HG03432 (cell line): ENCODE measurements at regions not wholly inside any gene's neighbourhood (a gene's known extent, or its start where the extent isn't known, plus 50 kb on each side); places are given as distances from the start of the nearest gene placed in this dataset.
"Not testable (repeated sequence)": the region's sequence is repeated elsewhere in the genome, so short reads cannot be mapped to it uniquely, and the experiment has no call there.

Source experiments
- ATAC-seq: cut with Tn5 transposase; IDR thresholded peaks from one replicate; pipeline ENCODE4 v1.9.1; 2021; ENCODE audit warnings: mild to moderate bottlenecking, moderate library complexity; ENCODE audit not compliant: unreplicated experiment

DNA sequence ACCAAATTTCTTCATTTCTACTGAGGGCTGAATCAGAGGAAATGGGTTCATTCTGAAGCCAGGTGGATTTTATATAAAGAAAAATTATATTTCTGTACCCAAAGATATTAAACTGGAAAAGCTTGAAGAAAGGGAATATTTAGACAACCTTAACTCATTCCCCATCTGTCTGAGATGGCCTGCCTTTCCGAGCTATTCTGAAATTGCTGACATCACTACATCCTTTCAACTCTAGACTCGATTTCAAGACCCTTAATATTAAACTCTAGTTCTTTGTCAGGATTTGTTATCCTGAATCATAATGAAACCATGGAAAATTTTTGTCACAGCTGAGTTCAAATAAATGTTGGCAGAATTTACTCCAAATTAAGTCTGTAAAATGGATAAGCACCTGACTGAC is 818.5 kb upstream of the SEMA6A start:
- ATAC-seq, result no peak

DNA sequence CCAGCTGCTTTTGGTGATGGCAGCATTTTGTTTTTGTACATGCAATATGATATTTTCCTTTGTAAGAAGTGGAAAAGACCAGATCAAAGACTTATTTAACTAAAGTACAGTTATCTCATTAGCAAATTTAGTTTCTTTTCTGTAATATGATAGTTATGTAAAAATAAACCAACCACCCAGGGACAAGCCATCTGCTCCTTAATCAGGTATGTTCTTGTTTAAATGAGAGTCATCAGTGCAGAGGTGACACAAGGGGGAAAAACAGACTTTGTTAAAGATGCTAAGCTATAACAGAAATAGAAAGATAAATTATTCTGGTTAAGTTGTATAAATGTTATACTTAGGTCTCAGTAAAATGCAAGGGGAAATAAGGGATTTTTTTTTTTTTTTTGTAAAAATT is 805.7 kb upstream of the SEMA6A start:
- no peak for ATAC-seq

DNA sequence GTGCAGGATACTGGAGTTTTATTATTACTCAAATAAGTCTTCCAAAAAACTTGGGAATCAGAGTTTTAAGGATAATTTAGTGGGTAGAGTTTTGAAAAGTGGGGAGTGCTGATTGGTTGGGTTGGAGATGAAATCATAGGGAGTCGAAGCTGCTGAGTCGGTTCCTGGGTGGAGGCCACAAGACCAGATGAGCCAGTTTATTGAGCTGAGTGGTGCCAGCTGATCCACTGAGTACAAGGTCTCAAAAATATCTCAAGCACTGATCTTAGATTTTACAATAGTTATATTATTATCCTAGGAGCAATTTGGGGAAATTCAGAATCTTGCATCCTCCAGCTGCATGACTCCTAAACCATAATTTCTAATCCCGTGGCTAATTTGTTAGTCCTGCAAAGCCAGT is 804.9 kb upstream of the SEMA6A start:
- ATAC-seq, result no peak

DNA sequence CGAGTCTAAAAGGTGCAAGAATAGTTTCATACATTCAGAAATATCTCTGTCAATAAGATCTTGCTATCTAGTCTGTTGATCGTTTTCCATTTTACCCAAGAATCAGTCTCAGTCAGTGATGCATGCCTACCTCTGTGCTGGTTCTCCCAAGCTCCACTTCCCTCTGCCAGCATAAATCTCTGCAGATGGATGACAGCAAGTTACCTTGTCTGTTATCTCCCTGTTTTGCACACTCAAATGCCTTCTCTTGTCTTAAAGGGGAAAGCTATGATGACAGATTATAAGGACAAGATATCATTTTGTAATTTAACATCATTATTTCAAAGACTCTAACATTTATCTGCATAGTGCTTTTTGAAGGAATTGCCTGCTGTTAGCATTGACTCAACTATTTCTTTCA is 802.1 kb upstream of the SEMA6A start:
- ATAC-seq, result no peak

DNA sequence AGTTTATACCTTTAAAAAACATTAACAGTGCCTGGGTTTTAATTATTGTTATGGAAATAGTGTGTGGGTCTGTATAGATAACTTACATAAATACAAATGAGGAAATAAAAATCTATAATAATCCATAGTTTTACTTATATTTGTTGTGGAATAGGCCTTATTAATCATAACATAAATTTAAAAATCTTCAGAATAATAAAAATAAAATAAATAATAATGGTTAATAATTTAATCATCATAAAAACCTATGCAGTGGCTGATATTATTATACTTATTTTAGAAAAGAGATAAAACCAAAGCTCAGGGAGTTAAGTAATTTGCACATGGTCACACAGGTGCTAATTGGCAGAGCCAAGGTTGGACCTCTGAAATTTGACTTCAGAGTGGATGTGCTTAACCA is 785.3 kb upstream of the SEMA6A start:
- no peak for ATAC-seq

- no peak for ATAC-seq
Observed at GRCh38 chr5:117357886-117358285, 783.3 kb upstream of the SEMA6A start.

GRCh38 chr5:117347280-117347679 is 772.7 kb upstream of the SEMA6A start:
- ATAC-seq, result no peak

DNA sequence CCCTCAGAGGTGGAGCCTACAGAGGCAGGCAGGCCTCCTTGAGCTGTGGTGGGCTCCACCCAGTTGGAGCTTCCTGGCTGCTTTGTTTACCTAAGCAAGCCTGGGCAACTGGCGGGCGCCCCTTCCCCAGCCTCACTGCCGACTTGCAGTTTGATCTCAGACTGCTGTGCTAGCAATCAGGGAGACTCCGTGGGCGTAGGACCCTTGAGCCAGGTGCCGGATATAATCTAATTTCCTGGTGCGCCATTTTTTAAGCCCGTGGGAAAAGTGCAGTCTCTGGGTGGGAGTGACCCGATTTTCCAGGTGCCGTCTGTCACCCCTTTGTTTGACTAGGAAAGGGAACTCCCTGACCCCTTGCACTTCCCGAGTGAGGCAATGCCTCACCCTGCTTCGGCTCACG is 769.1 kb upstream of the SEMA6A start:
- ATAC-seq, result not testable (repeated sequence)

DNA sequence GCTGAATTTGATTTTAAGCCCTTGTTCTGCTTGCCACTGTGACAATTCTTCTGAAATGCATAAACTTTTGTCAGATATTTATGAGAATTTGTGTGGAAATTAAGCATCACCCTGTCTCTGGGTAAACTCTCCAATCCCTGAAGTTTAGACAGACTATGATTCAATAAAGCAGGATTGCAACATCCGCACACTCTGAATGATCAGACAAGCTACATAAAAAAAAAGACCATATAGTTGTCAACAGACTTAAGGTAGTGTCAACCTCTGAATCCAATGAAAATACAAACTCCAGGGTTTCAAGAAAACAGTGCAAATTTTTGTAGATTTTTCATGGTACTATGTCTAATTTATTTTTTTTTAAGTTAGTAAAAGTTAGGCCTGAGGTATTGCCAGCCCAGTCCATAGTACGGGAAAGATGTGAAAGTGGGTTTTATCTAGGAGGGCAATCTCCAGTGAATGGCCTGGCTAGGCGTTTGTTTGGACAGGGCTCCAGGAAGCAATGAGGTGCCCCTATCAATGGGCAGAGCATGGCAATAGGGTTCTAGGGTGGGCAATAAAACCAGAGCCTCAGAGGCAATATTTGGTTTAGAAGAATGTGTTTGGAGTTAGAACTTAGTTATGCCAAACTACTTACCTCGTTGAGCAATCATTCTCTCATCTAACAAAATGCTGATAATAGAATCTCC is 762.6 kb upstream of the SEMA6A start:
- no peak for ATAC-seq

GRCh38 chr5:117336208-117336607 is 761.6 kb upstream of the SEMA6A start:
- ATAC-seq, result no peak

DNA sequence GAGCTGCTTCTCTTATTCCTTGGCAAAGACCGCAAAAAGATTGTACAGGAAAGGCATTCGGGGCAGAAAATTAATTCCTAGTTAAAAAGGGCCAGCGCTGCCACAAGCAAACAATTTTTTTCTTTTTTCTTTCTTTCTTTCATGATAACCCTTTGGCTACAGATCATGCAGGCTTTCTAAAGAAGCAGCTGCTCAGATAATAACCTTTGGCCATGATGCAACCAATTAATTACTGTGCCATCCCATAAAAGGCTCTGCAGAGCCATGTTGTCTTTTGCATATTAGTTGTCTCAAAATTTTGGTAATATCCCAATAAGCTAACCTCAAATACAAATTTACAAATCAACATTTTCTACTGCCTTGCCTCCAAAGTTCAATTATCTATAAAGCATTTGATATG is 758.4 kb upstream of the SEMA6A start:
- ATAC-seq, result no peak

DNA sequence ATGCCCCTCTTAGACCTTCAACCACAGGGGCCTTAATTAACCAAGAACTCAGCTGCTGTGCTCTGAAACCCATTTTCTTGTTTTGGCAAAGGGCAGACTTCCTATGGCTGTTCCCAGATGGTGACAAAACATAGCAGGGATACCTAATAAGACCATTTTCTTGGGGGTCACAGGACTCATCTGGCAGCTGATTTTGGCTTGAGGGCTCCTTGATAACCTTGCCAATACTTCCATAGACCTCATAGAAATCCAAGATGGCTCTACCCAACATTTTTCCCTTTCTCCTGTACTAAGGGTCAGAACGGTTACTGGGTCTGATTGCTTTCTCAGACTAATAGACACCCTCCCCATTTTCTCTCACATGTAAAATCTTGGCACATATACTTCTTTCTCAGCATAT is 757.7 kb upstream of the SEMA6A start:
- ATAC-seq, result no peak

- no peak for ATAC-seq
Observed at GRCh38 chr5:117327511-117327910, 752.9 kb upstream of the SEMA6A start.

GRCh38 chr5:117326997-117327396 is 752.4 kb upstream of the SEMA6A start:
- ATAC-seq, result no peak

DNA sequence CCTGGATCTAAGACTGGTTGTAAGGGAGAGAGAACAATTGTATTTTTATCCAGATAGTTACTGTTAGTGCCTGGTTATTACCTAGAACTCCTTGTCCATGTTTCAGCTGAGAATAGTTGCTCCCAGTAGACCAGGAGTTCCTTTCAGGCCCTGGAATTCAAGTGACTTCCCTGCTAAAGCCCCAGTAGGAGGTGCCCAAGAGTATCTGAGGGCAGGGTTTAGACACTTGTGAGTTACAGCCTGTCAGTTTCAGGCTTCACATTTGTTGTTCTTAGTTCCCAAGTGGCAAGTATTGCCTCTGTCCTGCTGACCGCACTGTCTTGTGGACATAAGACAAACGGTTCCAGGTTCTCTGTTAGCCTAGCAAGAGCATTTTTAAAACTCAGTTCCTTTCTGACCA is 743.9 kb upstream of the SEMA6A start:
- ATAC-seq, result no peak

DNA sequence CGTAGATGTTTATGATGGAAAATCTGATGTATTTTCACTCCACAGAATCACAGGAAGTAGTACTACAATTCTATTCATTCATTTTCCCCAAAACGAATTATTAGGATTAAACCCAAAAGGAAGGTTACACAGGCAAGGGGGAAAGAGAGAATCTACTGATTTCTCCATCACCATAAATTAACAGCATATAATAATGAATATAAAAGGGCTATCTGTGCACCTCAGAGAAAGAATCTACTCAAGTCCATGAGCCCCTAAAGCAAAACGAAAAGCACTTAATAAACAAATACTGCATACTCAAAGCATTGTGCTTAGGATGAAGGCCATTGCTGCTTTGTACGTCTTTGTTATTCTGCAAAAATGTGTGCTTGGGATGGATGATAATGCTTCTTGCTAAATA is 740.5 kb upstream of the SEMA6A start:
- ATAC-seq, result no peak

DNA sequence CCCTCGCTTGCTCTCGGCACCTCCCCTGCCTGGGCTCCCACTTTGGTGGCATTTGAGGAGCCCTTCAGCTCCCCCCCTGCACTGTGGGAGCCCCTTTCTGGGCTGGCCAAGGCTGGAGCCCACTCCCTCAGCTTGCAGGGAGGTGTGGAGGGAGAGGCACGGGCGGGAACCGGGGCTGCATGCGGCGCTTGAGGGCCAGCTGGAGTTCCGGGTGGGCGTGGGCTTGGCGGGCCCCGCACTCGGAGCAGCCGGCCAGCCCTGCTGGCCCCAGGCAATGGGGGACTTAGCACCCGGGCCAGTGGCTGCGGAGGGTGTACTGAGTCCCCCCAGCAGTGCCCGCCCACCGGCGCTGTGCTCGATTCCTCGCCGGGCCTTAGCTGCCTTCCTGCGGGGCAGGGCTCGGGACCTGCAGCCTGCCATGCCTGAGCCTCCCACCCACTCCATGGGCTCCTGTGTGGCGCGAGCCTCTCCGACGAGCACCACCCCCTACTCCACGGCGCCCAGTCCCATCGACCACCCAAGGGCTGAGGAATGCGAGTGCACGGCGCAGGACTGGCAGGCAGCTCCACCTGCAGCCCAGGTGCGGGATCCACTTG is 730.0 kb upstream of the SEMA6A start:
- ATAC-seq, result not testable (repeated sequence)

DNA sequence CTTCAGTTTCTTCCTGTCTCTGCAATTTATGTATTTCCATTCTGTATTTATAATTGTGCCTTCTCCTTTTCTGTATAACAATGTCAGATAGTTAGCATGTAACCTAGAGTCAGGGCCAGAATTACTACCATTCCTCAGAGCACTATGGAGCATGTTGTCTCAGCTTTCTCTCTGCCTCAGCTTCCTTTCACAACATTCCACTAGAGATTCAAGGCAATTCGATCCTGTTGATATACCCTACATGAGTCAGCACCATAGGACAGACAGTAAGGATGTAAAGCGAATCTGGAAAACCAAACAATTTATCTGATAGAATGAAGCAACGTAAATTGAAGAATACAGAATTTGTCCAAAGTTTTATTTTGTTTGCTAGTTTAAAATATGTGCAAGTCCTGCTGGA is 728.3 kb upstream of the SEMA6A start:
- no peak for ATAC-seq

GRCh38 chr5:117302473-117302872 is 727.9 kb upstream of the SEMA6A start:
- no peak for ATAC-seq

DNA sequence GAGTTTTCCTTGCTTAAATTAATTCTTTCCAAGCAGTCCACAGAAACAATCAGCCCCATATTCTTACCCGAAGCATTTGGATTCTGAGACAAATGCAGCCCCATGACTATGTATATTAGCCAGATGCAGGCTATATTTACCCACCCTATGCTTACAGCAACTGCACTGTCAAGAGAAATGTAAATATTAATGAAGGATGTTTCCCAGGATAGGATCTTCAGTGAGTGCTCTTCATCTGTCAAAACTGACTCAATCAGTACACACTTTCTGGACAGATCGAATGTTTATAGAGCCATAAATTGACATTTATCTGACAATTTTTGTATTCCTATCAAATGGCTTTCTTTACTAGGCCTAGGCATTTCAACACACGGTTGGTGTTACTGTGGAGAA is 725.3 kb upstream of the SEMA6A start:
- no peak for ATAC-seq

DNA sequence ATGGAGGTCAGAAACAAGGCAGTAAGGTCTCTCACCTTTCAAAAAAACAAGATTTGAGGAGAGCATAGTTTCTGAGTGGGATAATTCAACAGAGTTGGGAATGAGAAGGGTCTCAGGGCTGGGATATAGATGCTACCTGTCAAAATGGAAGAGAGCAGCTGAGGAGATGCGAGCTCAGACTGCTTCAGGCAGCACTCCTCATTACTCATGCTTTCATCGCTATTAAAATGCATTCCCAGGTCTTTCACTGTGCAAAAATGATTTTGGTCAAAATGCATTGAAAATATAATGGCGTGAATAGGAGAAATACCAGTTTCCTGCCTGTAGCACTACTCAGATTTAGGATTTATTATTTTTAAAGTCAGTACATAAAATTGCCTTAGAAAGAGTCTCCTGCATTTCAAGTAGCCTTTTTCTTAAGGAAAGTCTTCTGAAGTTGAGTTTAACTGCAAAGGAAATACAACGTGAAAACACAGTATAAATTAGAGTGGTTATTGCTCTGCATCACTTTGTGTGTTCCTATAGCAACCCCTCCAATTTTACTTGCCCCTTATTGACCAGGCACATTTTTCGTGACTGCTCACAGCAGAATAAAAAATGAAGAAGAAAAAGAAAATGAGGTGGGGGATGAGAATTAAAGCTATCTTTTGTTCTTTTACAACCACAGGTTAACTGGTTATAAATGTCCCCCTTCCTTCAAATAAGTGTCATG is 724.8 kb upstream of the SEMA6A start:
- ATAC-seq, result no peak

GRCh38 chr5:117296872-117297271 is 722.2 kb upstream of the SEMA6A start:
- no peak for ATAC-seq
